ENCODE measurements at regions not wholly inside any gene's neighbourhood (a gene's known extent, or its start where the extent isn't known, plus 50 kb on each side); places are given as distances from the start of the nearest gene placed in this dataset.

DNA sequence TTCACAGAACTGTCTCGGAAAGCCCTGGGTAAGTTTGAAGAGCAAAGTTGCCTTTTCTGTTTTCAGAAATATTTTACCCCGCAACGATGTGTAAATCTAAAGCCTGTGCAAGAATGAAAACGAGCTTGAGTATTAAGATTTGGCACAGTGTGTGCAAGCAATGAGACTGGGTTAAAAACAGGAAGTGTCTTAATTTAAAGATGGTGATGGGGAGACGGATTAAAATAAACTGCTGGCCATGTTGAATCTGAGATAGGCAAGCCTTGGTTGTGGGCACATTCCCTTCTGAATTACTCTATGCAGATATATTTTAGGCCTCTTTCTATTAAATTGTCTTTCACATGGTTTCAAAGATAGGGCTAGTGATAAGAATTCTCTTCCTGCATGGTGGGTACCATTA lies 294.2 kb upstream of the DMRT1 start:
- Histone ChIP-seq H3K36me3 (no peaks in the 10 kb centered on the region), H3K4me1 (peaks cover 0 to 21% (median 0%) of the 10 kb centered on the region in 6 donors), H3K27ac (peak overlapping the region in 5 of 8 donors; percentile 27 to 43 (median 40)), H3K27me3 (replicated peaks in 1 of 7) (no peaks in the 10 kb centered on the region), H3K9me3 (no peaks in the 10 kb centered on the region), H3K4me3 (peak overlapping the region in 1 of 8 donors; percentile 2)
- TF ChIP-seq, protein P1, sequence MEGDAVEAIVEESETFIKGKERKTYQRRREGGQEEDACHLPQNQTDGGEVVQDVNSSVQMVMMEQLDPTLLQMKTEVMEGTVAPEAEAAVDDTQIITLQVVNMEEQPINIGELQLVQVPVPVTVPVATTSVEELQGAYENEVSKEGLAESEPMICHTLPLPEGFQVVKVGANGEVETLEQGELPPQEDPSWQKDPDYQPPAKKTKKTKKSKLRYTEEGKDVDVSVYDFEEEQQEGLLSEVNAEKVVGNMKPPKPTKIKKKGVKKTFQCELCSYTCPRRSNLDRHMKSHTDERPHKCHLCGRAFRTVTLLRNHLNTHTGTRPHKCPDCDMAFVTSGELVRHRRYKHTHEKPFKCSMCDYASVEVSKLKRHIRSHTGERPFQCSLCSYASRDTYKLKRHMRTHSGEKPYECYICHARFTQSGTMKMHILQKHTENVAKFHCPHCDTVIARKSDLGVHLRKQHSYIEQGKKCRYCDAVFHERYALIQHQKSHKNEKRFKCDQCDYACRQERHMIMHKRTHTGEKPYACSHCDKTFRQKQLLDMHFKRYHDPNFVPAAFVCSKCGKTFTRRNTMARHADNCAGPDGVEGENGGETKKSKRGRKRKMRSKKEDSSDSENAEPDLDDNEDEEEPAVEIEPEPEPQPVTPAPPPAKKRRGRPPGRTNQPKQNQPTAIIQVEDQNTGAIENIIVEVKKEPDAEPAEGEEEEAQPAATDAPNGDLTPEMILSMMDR (IDR thresholded peaks at IDR 0.05 in 8 of 11, conservative IDR thresholded peaks at IDR 0.05 in 3 of 11), result peak in 1 of 11 experiments; percentile 5
- no peak for TF ChIP-seq POLR2AphosphoS5 (IDR thresholded peaks at IDR 0.05)
- no peak for TF ChIP-seq POLR2A (IDR thresholded peaks at IDR 0.05)
- DNase-seq, result no peak
- intact Hi-C loops (cut with DNase I; ENCODE audit: low total_unique reads), result no loop called here
- 49 to 65% (median 59%) methylated on average over 5 of the region's 5 CpGs for WGBS, 5 donors

DNA sequence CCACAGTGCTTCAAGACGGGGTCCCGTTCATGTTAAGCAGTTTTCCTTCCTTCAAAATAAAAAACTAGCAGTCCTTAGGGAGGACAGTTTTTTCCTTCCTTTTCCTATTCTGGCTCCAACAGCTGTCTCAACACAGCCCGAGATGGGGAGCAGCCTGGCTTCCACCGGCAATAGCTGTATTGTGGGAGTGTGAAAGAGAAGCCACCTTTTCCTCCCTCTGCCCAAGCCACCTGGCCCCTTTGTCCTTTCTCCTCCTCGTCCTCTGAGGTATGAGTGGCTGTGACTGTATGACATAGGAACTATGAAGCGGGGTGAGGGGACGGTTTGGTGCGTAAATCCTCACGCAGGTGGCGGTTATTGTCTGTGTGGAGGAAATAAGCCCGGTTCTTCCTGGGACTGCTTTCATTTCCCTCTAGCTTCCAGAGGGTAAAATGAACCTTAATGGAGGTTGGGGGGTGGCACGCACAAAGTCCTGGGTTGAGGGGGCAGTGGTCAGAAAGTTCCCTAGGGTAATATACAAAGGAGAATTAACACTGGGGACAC lies 292.0 kb upstream of the DMRT1 start:
- WGBS, 5 donors, result 71 to 84% (median 78%) methylated on average over 12 of the region's 12 CpGs
- intact Hi-C loops (cut with DNase I; ENCODE audit: low total_unique reads), result no loop called here
- TF ChIP-seq POLR2A (IDR thresholded peaks at IDR 0.05), result no peak
- no peak for TF ChIP-seq POLR2AphosphoS5 (IDR thresholded peaks at IDR 0.05)
- TF ChIP-seq, protein P1 (IDR thresholded peaks at IDR 0.05 in 8 of 11, conservative IDR thresholded peaks at IDR 0.05 in 3 of 11), result no peak
- H3K36me3 ChIP-seq, result no peaks in the 10 kb centered on the region
- H3K4me3 ChIP-seq, result no peak overlapping the region
- no peaks in the 10 kb centered on the region for H3K9me3 ChIP-seq
- no peaks in the 10 kb centered on the region for H3K27me3 ChIP-seq (replicated peaks in 1 of 7)
- no peak for DNase-seq
- peaks cover 0 to 21% (median 0%) of the 10 kb centered on the region in 6 donors for H3K4me1 ChIP-seq
- no peak overlapping the region for H3K27ac ChIP-seq

DNA sequence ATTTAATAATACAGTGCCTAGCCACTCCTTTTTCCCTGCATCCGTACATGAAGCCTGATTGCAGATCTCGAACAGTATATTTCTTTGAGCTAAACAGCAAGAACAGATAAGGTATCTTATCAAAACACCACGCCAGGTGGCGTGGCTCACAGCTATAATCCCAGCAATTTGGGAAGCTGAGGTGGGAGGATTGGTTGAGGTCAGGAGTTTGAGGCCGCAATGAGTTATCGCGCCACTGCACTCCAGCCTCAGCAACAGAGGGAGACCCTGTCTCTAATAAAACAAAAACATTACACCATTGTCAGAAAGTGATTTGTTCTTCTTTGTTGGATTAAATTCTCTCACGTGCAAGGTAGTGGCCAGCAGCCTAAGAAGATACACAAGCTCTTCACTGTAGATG lies 291.2 kb upstream of the DMRT1 start:
- H3K9me3 ChIP-seq, result no peaks in the 10 kb centered on the region
- H3K27me3 ChIP-seq (replicated peaks in 1 of 7), result no peaks in the 10 kb centered on the region
- no peak overlapping the region for H3K4me3 ChIP-seq
- no peak for DNase-seq
- H3K4me1 ChIP-seq, result peaks cover 0 to 21% (median 0%) of the 10 kb centered on the region in 6 donors
- H3K36me3 ChIP-seq, result no peaks in the 10 kb centered on the region
- WGBS, 5 donors, result 89 to 95% (median 92%) methylated on average over 8 of the region's 8 CpGs
- H3K27ac ChIP-seq, result no peak overlapping the region
- TF ChIP-seq POLR2A (IDR thresholded peaks at IDR 0.05) (no peak), POLR2AphosphoS5 (IDR thresholded peaks at IDR 0.05) (no peak)
- TF ChIP-seq, protein P1 (IDR thresholded peaks at IDR 0.05 in 8 of 11, conservative IDR thresholded peaks at IDR 0.05 in 3 of 11), result no peak
- intact Hi-C loops (cut with DNase I; ENCODE audit: low total_unique reads), result no loop called here

DNA sequence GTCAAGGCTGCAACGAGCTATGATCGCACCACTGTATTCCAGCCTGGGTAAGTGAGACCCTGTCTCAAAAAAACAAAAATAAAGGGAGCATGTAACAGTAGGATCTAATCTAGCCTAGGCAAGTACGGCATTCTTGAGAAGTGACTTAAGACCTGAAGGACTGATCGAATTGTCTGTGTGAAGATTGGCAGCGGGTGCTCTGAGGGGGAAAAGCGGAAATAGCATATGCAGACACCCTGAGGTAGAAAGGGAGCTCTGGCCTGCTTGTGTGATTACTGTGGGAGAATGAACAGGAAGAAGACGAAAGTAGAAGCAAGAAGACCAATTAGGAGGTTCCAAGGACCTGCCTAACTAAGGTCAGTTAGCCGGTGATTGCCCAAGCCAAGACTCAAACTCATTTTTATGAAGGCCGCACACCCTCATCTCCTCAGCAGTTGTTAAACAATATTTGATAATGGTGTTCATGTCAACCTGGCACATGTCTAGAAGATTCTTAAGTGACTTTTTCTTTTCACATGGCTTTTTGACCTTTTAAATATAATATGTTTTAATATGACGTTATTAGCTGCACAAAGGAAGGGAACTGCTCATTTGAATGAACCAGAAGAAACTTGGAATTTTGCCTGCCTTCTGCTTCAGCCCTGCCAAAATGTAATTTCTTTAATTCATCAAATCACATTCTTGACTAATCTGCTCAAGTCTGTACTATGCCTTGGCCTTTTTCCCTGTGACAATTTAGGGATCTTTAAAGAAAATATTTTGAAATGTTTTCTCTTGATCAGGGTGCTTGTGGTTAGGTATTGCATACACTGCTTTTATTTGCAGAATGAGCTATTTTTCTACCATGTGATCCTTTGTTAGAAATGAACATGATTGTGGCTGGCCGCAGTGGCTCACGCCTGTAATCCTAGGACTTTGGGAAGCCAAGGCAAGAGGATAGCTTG lies 289.2 kb upstream of the DMRT1 start:
- no peak for DNase-seq
- TF ChIP-seq, protein P1 (IDR thresholded peaks at IDR 0.05 in 8 of 11, conservative IDR thresholded peaks at IDR 0.05 in 3 of 11), result no peak
- TF ChIP-seq POLR2A (IDR thresholded peaks at IDR 0.05) (no peak), POLR2AphosphoS5 (IDR thresholded peaks at IDR 0.05) (no peak)

More for the DNA sequence above, 289.2 kb upstream of the DMRT1 start:
- H3K9me3 ChIP-seq, result no peaks in the 10 kb centered on the region
- no peak overlapping the region for H3K4me3 ChIP-seq
- peak overlapping the region in 3 of 8 donors; percentile 29 to 42 (median 39) for H3K27ac ChIP-seq
- 83 to 87% (median 85%) methylated on average over 12 of the region's 12 CpGs for WGBS, 5 donors
- peaks cover 0 to 6% (median 0%) of the 10 kb centered on the region in 6 donors for H3K4me1 ChIP-seq
- intact Hi-C loops (cut with DNase I; ENCODE audit: low total_unique reads), result no loop called here
- no peaks in the 10 kb centered on the region for H3K27me3 ChIP-seq (replicated peaks in 1 of 7)
- no peaks in the 10 kb centered on the region for H3K36me3 ChIP-seq
